GM18519 (cell line): ENCODE measurements at regions not wholly inside any gene's neighbourhood (a gene's known extent, or its start where the extent isn't known, plus 50 kb on each side); places are given as distances from the start of the nearest gene placed in this dataset.

Experiments used
- ATAC-seq: cut with Tn5 transposase; IDR thresholded peaks from one replicate; pipeline ENCODE4 v1.9.1; 2021; ENCODE audit warnings: mild to moderate bottlenecking, moderate library complexity; ENCODE audit not compliant: unreplicated experiment, low FRiP score

DNA sequence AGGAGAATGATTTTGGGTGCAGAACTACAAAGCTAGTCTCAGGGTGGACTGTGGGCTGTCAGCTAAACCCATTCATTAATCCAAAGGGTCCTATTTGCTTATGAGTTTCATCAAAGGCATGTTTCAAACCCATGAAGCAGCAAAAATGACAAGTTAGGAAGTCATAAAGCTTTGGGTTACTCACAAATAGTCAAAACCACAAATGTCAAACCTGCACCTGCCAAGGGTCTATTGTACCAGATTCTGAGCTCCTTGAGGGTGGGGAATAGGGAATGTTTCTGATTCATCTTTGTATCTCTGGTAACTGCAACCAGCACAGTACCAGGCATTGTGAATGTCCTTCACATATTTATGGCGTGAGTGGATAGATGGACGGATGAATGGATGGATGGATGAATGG is 317.7 kb downstream of the MAF start:
- ATAC-seq: no peak

- peak; percentile 79 for ATAC-seq
Observed at GRCh38 chr16:79278506-79278905, 322.0 kb downstream of the MAF start.

GRCh38 chr16:79276501-79276900 is 324.0 kb downstream of the MAF start:
- ATAC-seq: no peak

GRCh38 chr16:79274264-79274663 is 326.3 kb downstream of the MAF start:
- ATAC-seq: no peak

DNA sequence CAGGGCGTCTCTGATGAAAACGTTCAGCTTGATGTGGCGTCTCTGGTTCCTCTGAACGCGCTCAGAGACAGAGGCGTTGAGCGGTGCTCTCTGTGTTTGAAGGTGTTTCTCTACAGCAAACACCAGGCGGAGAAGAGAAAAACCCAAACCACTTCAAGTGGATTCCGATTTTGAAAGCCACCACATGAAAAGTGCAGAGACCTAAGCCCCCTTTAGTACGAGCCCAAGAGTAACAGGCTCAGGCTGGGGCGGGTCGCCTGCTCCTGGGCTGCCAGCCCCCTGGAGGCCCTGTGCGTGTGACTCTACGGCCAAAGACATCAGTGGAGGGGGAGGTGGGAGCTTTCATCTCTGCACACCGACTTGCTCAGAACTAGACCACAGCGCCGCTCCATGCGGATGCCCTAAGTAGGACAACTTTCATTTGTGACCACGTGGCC is 328.4 kb downstream of the MAF start:
- ATAC-seq: no peak

GRCh38 chr16:79271583-79271982 is 329.0 kb downstream of the MAF start:
- ATAC-seq: no peak

DNA sequence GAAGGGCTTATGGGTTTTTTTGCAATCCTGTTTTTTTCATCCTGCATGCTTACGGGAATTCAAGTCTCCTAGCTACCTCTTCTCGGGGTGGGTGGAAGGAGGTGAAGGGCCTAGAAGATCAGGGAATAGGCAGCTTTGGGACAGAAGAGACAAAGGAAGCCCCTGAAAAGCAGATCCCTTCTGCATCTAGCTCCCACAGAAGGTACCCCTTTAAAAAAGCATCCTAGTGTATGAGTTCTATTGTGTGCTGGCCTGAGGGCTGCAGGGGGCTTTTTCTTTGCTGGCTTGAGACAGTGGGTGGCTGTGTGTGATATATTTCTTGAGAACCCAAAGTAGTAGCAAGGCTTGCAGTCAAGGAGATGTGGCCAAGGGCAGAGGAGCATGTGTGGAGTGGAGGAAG is 330.5 kb downstream of the MAF start:
- no peak for ATAC-seq

DNA sequence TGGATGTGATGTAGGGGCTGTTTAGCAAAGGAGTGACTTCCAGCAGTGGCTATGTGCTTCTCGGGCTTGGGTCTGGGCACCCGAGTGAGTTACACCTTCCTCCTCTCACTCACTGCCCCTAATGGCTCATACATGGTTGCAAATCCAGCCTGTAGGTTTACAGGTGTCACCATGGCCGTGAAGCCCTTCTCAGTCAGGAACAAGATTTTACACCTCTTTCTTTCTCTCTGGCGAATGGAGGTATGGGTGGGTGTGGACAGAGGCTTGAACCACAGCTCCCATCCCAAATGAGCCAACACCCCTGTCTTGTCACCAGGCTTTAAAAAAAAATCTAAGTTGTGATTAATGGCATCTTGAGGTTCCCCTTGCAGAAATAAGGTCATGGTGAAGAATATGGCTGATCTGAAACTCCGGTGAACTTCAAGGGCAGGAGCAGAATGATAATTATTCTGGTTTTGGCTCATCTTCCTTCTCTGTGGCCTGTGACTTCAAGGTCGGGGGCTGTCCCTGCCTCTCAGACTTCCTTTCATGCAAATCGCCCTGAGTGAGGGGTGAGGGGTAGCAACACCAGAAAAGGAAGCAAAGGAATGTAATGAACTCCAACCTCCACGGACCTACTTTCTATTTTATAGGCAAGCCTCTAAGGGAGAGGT is 331.2 kb downstream of the MAF start:
- ATAC-seq: peak; percentile 95

DNA sequence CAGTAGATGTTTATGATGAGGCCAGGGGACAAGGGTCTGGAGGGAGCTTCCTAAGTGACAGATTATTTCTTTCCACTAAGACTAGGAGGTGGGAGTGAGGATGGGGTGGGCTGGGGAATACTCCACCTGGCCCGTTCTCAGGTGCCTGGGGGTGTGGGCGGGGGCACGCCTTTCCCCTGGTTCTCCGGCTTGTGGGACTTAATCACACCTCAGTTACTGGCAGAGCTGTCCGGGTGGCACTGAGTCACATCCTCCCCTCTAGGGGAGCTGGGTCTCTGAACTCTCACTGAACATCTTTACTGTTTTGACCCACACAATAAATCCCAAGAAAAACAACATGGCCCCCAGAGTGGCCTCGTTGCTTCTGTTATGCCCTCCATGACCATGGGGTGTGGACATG is 332.8 kb downstream of the MAF start:
- ATAC-seq: no peak

DNA sequence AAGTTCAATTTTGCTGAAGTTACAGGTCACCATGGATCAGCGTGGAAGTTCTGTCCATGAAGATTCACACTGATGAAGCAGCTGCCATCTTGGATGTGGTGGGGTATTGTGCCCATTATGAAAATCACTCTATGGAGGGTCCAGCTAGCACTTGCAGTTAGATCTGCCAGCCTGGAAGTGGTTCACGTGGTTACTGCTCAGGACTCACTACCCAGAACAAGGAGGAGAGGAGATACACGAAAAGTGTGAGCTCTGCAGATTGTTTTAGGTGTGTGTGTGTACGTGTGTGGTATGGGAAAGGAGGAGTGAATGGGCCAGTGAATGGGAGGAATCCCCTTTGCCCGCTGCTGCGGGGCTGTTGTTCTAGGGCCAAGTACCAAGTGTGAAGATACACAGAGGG is 333.4 kb downstream of the MAF start:
- no peak for ATAC-seq

GRCh38 chr16:79265701-79266100 is 334.8 kb downstream of the MAF start:
- no peak for ATAC-seq

- no peak for ATAC-seq
Observed at GRCh38 chr16:79265196-79265595, 335.3 kb downstream of the MAF start.

GRCh38 chr16:79264237-79265109 is 336.1 kb downstream of the MAF start:
- no peak for ATAC-seq

- no peak for ATAC-seq
Observed at GRCh38 chr16:79263425-79263824, 337.1 kb downstream of the MAF start.
